Body of pancreas (tissue), 4 donors: ENCODE measurements at regions not wholly inside any gene's neighbourhood (a gene's known extent, or its start where the extent isn't known, plus 50 kb on each side); places are given as distances from the start of the nearest gene placed in this dataset.
A peak's percentile ranks its signal among the peaks of the same experiment; 100 is the strongest.

Experiments used
- ATAC-seq: fragments of 150-250 bp; one replicate; pipeline ENCODE4 v1.9.1; 2016
- DNase-seq, 4 donors: peaks; one replicate each; pipeline ENCODE4 v3.0.0-alpha.2; 2019
- H3K27ac ChIP-seq, 4 donors: fragments of 200-600 bp; sonication (generic); 1 replicate in 3 of 4; 2 replicates in 1 of 4; pipeline versions ENCODE4 v1.5.1 to v1.6.1; 2016 to 2019; ENCODE audit warnings: mild to moderate bottlenecking in 1 of 4, mixed read lengths in 1 of 4, moderate library complexity in 1 of 4
- H3K27me3 ChIP-seq, 2 donors: fragments of 200-600 bp; sonication (generic); one replicate each; pipeline ENCODE4 v1.6.0; 2016; ENCODE audit warnings: mild to moderate bottlenecking in 1 of 2
- H3K36me3 ChIP-seq, 2 donors: fragments of 200-600 bp; sonication (generic); replicated peaks in 1 of 2; 2 replicates each; pipeline ENCODE4 v1.5.1; 2016; ENCODE audit warnings: low read depth in 2 of 2; ENCODE audit not compliant: insufficient read depth in 1 of 2
- H3K4me1 ChIP-seq: fragments of 200-600 bp; sonication (generic); one replicate; pipeline ENCODE4 v1.6.0; 2016
- H3K4me3 ChIP-seq, 2 donors: fragments of 200-600 bp; sonication (generic); 1 replicate in 1 of 2; 2 replicates in 1 of 2; pipeline ENCODE4 v1.5.1; 2016 to 2019
- H3K9me3 ChIP-seq, 3 donors: fragments of 200-600 bp; sonication (generic); 1 replicate in 2 of 3; 2 replicates in 1 of 3; pipeline ENCODE4 v1.5.1; 2016
- CTCF ChIP-seq, 7 experiments: fragments of 450-650 bp in 4 of 7; fragments of 200-600 bp in 3 of 7; sonication (generic) in 3 of 7; IDR thresholded peaks; one replicate each; pipeline ENCODE4 v1.5.1; 2016 to 2019; ENCODE audit warnings: antibody characterized with exemption in 7 of 7
- POLR2A ChIP-seq, 3 donors: fragments of 450-650 bp; IDR thresholded peaks; one replicate each; pipeline ENCODE4 v1.6.1; 2016; ENCODE audit warnings: antibody characterized with exemption in 3 of 3, mild to moderate bottlenecking in 2 of 3
- WGBS, 2 donors: methylation state at CpG; one replicate each; pipeline ENCODE4 v1.1.5; 2017; 5-methylcytosine and 5-hydroxymethylcytosine counted together
- intact Hi-C: fragments of 100-400 bp; cut with DNase I; formaldehyde crosslinking; loops from one replicate; pipeline ENCODE4 v1.15.1; 2023

GRCh38 chr5:36355516-36355915 lies 53.8 kb upstream of the RANBP3L start:
- H3K9me3 ChIP-seq: no peaks in the 10 kb centered on the region
- WGBS, 2 donors: 85 to 100% methylated on average over 1 of the region's 1 CpG
- no peaks in the 10 kb centered on the region for H3K27me3 ChIP-seq
- H3K4me1 ChIP-seq: no peaks in the 10 kb centered on the region
- intact Hi-C loops: no loop called here
- TF ChIP-seq CTCF (IDR thresholded peaks at IDR 0.05) (no peak), POLR2A (IDR thresholded peaks at IDR 0.05) (no peak)
- H3K4me3 ChIP-seq: no peak overlapping the region
- H3K36me3 ChIP-seq: no peaks in the 10 kb centered on the region
- no peak overlapping the region for H3K27ac ChIP-seq
- ATAC-seq (peak; percentile 52), DNase-seq (peak in 1 of 4 donors; percentile 19)

GRCh38 chr5:36356915-36357314 lies 55.2 kb upstream of the RANBP3L start:
- TF ChIP-seq POLR2A (IDR thresholded peaks at IDR 0.05): no peak
- TF ChIP-seq CTCF (IDR thresholded peaks at IDR 0.05): no peak
- Histone ChIP-seq H3K4me3 (no peak overlapping the region), H3K4me1 (no peaks in the 10 kb centered on the region), H3K9me3 (no peaks in the 10 kb centered on the region), H3K27me3 (no peaks in the 10 kb centered on the region), H3K27ac (no peak overlapping the region), H3K36me3 (no peaks in the 10 kb centered on the region)
- DNase-seq: no peak
- intact Hi-C loops: no loop called here
- ATAC-seq: no peak
- WGBS, 2 donors: 39 to 47% methylated on average over 2 of the region's 2 CpGs

GRCh38 chr5:36357391-36357975 lies 55.8 kb upstream of the RANBP3L start:
- Histone ChIP-seq H3K27me3 (no peaks in the 10 kb centered on the region), H3K4me1 (no peaks in the 10 kb centered on the region), H3K4me3 (no peak overlapping the region), H3K9me3 (no peaks in the 10 kb centered on the region), H3K36me3 (no peaks in the 10 kb centered on the region), H3K27ac (no peak overlapping the region)
- intact Hi-C loops: no loop called here
- TF ChIP-seq CTCF (IDR thresholded peaks at IDR 0.05) (no peak), POLR2A (IDR thresholded peaks at IDR 0.05) (no peak)
- DNase-seq: no peak
- 66 to 71% methylated on average over 5 of the region's 5 CpGs for WGBS, 2 donors
- ATAC-seq: no peak

- WGBS, 2 donors: 60 to 84% methylated on average over 6 of the region's 6 CpGs
- intact Hi-C loops: no loop called here
- H3K36me3 ChIP-seq: no peaks in the 10 kb centered on the region
- no peak for ATAC-seq
- H3K4me1 ChIP-seq: peaks cover 9% of the 10 kb centered on the region
- H3K4me3 ChIP-seq: no peak overlapping the region
- no peaks in the 10 kb centered on the region for H3K9me3 ChIP-seq
- TF ChIP-seq CTCF (IDR thresholded peaks at IDR 0.05) (no peak), POLR2A (IDR thresholded peaks at IDR 0.05) (no peak)
- no peaks in the 10 kb centered on the region for H3K27me3 ChIP-seq
- no peak for DNase-seq
- H3K27ac ChIP-seq: no peak overlapping the region
These were observed 57.6 kb upstream of the RANBP3L start for GRCh38 chr5:36359267-36359666.

- ATAC-seq (no peak), DNase-seq (no peak)
- no peak overlapping the region for H3K4me3 ChIP-seq
- H3K36me3 ChIP-seq: no peaks in the 10 kb centered on the region
- H3K4me1 ChIP-seq: peaks cover 14% of the 10 kb centered on the region
- intact Hi-C loops: no loop called here
- no peak overlapping the region for H3K27ac ChIP-seq
- H3K27me3 ChIP-seq: no peaks in the 10 kb centered on the region
- no peak for TF ChIP-seq CTCF (IDR thresholded peaks at IDR 0.05)
- TF ChIP-seq POLR2A (IDR thresholded peaks at IDR 0.05): no peak
- WGBS, 2 donors: 66 to 67% methylated on average over 1 of the region's 1 CpG
- H3K9me3 ChIP-seq: no peaks in the 10 kb centered on the region
These were observed 58.6 kb upstream of the RANBP3L start for GRCh38 chr5:36360307-36360706.
